ENCODE measurements at regions not wholly inside any gene's neighbourhood (a gene's known extent, or its start where the extent isn't known, plus 50 kb on each side); places are given as distances from the start of the nearest gene placed in this dataset.

DNA sequence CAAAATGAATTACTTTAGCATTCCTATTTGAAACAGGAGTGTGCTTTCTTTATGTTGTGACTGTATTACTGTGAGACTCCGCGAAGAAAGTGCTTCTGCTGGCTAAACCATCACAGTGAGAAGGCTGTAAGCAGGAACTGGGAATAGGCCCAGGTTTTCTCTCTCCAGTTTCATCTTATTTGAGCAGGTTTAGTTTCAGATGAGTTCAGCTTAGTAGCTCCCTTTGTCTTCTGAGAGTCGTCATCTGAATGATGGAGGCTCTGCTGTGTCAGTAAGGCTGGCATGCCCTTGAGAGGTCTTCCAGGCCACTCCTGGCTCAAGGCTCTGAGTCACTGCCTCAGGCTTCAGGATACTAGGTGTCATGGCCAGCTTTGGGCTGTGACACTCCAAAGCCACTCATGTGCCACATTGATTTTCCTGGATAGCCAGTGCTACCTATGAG lies 205.6 kb upstream of the RGS6 start:
- DNase-seq, result no peak

DNA sequence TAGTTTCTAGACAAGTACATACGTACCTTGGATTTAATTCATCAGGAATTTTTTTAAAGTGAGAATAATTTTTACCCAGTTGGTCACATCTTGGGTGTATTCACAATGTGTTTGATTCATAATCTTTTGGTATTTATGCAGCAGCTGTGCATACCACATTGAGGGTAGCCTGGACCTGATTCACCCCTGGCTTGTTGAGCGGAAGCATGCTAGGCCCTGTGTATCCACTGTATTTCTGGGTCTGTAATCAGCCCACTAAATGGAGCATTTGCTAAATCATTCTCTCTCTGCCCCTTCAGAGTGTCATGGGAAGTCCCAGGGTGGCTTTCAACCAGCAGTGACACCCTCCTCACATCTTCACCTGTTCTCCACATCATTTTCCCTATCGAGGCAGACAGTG lies 203.8 kb upstream of the RGS6 start:
- DNase-seq, result no peak

DNA sequence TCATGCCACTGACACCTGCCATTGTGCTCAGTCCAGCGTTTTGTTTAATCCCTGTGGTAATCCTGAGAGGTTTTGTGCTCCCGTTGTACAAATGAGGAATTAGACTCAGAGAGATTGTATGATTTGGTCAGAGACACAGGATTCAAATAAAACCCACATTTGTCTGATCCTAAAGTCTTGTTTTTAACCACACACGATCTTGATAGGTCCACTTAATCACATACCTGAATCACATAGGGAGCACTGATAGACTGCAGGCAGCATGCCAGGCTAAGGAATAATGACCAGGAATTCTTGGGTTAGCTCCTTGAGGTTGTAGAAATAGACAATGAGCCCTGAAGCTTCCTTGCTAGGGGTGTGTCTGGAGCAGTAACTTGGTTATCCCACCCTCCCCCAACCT lies 202.6 kb upstream of the RGS6 start:
- DNase-seq, result no peak

- no peak for DNase-seq
Observed at GRCh38 chr14:71730471-71730870, 201.8 kb upstream of the RGS6 start.

DNA sequence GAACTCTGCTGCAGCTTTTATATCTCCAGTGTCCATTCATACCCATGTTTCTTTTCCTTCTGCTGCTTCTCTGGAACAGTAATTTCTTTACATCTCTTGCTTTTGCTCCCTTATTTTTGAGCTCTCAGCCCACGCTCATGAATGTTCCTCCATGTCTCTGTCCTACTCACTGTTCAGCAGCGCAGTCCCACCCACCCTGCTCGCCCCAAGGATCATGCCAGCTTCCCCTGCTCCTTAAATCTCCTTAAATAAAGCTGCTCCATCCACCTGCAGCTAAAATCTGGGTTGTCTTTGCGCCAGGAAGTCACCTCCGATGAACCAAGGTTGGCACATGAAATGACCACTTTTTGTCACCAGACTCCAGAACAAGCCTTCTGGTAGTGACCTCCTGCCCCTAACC lies 201.1 kb upstream of the RGS6 start:
- no peak for DNase-seq

DNA sequence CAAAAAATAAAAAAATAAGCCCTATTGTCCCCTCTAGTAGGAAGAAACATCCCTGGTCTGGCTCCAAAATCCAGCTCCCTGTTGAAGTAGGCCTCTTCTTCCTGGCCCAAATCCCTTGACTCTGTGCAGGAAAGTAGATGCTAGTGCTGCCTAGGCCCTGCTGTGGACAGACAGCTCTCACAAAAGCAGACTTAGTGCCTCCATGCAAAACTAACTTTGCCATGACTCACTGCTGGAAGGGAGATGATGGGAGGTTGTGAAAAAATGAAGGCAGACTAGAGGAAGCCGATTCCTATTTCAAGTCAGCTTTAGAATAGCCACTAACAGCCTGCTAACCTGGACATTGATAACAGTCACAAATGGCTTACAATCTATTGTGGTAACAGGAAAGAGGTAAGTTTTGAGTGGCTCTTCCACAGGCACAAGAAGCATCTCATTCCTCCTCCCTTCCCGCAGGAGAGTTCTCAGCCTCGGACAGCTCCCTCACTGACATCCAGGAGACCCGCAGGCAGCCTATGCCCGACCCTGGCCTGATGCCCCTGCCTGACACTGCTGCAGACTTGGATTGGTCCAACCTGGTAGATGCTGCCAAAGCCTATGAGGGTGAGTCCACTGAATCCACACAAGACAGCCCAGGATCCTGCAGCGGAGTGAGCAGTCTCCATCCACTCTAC lies 198.9 kb upstream of the RGS6 start:
- no peak for DNase-seq

- DNase-seq, result no peak
Observed at GRCh38 chr14:71734076-71734475, 198.2 kb upstream of the RGS6 start.

DNA sequence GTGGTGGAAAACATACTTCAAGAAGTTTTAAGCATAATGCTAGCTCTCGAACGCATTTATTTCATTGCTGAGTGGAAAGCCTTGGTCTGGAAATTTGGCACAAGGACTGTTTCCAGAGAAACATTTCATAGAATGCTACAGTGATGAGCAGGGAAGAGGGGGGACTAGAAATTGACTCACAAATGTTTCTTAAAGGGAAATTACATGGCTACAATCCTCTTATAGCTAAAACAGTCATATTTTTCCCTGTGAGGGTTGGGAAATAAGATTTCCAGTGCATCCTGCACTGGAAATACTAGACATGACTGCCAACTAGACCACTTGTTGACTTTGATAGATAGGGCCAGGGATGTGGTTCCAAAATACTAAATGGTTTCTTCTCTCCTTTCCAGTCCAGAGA lies 197.3 kb upstream of the RGS6 start:
- DNase-seq, result no peak

GRCh38 chr14:71737760-71738159 lies 194.5 kb upstream of the RGS6 start:
- DNase-seq, result no peak

GRCh38 chr14:71739273-71739990 lies 192.8 kb upstream of the RGS6 start:
- DNase-seq, result no peak

DNA sequence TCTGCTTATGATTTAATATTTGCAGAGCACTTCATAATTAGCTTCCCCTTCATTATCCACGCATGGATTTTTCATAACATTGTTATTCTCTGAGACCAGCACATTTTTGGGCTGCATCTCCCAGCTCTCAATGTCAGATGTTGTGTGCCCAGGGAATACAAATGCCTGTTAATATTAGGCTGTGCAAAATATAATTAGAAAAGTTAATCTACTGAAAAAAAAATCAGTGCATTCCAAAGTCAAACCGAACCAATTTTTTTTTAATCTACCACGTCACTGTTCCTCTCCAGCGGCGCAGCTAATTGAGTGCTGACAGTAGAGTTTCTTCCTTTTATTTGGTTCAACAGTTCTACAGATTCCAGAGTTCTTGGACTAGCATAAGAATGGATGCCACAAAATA lies 191.0 kb upstream of the RGS6 start:
- no peak for DNase-seq

DNA sequence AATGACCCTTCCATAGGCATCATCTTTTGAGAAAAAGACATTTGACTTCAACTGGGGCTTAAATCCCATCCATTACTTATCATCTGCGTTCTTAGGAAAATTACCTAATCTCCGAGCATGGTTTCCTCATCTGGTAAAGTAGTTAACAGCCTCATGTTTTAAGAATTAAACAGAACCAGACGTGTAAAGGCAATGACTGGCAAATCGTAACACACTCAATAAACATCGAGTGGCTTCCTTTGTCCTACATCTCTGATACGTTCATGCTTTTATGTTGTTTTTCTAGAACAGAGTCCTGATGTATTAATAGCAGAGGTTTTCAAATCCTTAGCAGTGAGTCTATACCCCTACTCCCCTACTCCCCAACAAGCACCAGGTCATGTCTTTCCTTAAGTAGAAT lies 189.7 kb upstream of the RGS6 start:
- no peak for DNase-seq

GRCh38 chr14:71745072-71745471 lies 187.2 kb upstream of the RGS6 start:
- no peak for DNase-seq

GRCh38 chr14:71748196-71748595 lies 184.0 kb upstream of the RGS6 start:
- DNase-seq, result no peak

DNA sequence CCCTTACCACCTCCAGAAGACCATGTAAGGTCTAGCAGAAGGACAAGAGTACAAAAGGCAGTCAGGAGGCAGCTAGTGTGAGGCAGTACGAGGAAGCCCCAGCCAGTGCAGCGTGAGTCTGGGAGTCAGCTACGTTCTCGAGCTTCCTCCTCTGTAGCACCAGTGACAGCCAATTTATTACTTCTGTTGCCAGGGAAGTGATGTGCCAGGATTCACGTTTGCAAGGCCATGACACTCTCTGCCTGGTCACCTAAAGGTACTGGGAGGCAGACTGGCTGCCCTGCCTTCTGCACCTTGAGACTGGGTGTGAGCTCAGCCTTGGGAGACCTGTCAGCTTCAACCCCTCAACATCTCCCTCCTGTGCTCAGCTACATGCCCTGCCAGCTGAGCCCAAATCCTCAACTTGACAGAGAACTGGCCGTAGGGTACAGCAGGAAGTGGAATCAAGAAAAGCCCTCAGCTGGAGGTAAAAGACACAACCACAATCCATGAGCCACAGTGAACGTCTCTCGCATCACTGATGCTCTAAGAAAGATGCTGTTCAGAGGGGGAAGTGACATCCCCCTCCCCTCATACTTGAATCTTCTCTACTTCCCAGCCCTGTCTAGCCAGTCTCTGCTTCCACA lies 182.5 kb upstream of the RGS6 start:
- no peak for DNase-seq

GRCh38 chr14:71751264-71751663 lies 181.0 kb upstream of the RGS6 start:
- no peak for DNase-seq

DNA sequence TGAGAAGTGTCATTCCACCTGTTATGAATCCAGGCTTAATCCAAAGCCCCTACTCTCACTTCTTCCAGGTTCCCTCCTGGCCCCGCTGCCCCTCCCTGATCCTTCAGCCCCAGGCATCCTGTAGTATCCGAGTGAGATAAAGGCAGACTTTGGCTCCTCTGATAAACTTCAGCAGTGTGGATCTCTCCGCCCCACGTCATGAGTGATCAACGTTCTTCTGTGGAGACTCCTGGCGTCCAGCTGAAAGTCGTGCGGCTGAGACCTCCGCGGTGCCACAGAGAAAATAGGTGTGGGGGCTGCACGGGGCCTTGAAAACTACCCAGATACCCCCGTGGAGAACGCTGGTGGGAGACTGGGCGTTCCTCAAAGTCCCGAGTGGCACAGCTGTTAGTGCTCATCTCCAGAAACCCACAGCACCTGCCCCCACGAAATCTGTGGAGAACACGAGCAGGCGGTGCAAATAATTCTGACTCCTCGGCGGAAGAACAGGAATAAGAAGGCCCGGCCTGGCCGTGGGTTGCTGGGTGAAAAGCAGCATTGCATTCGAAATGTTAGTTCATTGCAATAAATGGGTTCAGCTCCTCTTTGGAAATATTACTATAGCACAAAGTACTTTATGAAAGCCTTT lies 180.0 kb upstream of the RGS6 start:
- no peak for DNase-seq

DNA sequence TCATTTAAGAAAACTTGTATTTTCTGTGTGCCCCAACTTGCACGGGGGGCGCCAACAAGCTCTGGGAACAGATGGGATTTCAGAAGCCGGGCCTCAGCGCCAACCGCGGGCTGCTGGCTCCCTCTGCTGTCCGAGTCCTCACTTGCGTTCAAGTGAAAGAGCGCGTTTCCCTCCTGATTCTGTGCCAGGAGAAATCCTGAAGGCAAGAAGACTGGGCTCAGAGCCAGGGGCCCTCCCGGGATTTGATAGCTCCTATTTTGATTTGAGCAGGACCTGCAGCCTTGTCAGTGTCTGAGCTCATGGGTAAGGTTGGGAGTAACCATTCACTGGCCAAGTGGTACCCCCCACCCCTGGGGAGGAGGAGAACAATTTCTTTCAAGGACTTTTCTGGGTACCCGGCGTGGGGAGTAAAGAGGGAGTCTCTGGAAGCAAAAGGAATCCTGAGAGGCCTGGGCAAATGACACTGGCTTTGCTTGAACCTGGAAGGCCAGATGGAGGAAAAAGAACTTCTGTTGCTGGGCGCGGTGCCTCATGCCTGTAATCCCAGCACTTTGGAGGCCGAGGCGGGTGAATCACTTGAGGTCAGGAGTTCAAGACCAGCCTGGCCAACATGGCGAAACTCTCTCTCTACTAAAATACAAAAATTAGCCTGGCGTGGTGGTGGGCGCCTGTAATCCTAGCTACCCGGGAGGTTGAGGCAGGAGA lies 179.0 kb upstream of the RGS6 start:
- DNase-seq, result peak; percentile 50 to 51

DNA sequence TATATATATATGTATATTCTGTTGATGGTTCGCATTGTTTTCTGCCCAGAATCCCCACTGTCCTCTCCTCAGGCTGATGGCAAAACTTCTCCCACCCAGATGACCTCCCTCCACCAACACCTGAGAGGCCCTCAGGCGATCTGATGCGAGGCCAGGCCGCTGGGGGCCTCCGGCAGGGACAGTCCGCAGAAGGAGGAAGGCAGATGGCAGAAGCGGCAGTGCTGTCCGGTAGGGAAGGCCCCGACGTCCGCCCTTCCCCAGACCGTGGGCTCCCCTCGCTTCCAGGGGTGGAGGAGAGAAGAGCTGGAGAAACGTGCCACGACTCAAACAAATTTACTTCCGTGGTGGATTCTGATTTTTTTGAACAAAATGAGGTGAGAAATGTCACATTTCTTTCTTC lies 178.3 kb upstream of the RGS6 start:
- no peak for DNase-seq

- DNase-seq, result no peak
Observed at GRCh38 chr14:71754422-71755095, 177.7 kb upstream of the RGS6 start.

DNA sequence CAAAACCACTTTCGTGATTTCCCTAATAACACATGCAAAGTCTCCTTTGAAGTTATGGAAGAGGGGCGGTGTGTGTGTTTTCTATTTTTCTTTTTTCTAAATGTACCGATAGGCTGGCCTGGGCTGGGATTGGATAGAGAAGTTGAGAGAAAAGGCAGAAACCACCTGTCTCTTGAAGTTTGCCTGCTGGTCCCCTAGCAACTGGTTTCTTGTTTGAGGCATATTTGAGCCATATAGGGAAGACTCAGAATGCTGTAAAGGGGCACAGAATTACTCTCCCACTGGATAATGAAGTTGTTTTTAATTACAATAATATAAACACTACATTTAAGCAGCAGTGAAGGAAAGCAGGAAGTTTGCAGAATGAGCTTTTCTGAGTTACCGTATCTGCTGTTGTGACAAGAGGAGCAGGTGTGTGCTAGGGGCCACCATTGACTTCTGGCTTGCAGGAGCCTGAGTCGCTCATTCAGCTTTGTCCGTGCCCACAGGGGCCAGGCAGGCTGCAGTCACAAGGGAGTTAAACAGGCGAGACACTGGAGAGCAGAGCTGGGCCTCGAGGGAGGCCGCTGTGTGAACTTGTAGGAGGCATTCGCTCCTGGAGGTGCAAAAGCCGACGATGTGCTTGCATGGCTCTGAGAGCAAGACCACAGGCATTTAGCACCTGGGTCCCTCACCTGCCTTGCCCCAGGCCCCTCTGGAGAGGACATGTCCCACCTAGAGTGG lies 173.8 kb upstream of the RGS6 start:
- DNase-seq, result no peak

- DNase-seq, result no peak
Observed at GRCh38 chr14:71762575-71762974, 169.7 kb upstream of the RGS6 start.
